Neuron (in vitro differentiated cells): ENCODE measurements at regions not wholly inside any gene's neighbourhood (a gene's known extent, or its start where the extent isn't known, plus 50 kb on each side); places are given as distances from the start of the nearest gene placed in this dataset.

ENCODE experiments used
- H2AFZ ChIP-seq: one replicate; pipeline ENCODE4 v1.6.1; 2013; ENCODE audit warnings: low read depth, mild to moderate bottlenecking, inconsistent platforms, low read length, moderate library complexity
- H3K27me3 ChIP-seq: one replicate; pipeline ENCODE4 v1.6.1; 2013; ENCODE audit warnings: low read length; ENCODE audit not compliant: insufficient read depth
- H3K36me3 ChIP-seq: one replicate; pipeline ENCODE4 v1.6.1; 2013; ENCODE audit warnings: low read length; ENCODE audit not compliant: insufficient read depth
- H3K4me1 ChIP-seq: one replicate; pipeline ENCODE4 v1.6.1; 2013; ENCODE audit warnings: low read length; ENCODE audit not compliant: insufficient read depth
- H3K4me3 ChIP-seq: 2 replicates; pipeline ENCODE4 v1.5.1; 2013; ENCODE audit warnings: mild to moderate bottlenecking, low read length, moderate library complexity
- H3K9me3 ChIP-seq: one replicate; pipeline ENCODE4 v1.6.1; 2013; ENCODE audit warnings: low read length

DNA sequence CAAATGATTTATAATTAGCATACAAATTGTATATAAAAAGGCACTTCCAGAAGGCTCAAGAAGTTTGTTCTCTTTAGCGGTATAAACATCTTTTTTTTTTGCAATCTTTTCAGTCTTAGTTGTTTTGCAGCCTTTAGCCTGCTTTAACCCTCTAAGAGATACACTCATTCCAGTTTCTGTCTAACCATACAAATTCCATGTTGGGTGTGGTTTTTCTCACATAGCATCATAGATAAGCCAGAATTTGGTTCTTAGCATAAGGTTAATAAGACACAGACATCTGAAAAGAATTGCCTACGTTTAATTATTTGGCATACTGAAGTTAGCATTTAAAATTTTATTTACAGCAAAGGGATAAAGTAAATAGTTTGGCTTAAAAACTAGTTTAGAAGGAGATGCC is 92.5 kb upstream of the NPVF start:
- Histone ChIP-seq H3K4me1 (no peaks in the 10 kb centered on the region), H3K36me3 (no peaks in the 10 kb centered on the region), H3K27me3 (no peaks in the 10 kb centered on the region)

DNA sequence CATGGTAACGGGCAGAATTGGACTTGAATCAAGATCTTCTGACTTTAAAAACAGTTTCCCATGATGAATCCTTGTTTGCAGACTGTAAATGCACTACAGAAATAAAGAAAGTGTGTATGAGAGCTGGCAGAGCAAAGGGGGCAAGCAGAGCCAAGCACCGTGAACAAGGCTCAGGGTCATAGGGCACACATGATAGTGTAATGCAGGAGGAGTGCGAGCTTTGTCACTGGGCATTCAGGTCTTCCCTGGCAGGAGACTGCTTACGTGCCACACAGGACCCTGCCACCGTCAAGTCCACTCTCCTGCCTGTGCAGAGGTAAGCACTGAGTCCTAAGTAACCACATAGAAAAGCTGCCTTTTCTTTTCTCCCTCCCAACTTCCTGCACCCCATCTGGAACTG is 93.1 kb upstream of the NPVF start:
- Histone ChIP-seq H3K27me3 (no peaks in the 10 kb centered on the region), H3K4me3 (no peak overlapping the region), H3K36me3 (no peaks in the 10 kb centered on the region), H3K9me3 (no peaks in the 10 kb centered on the region), H2AFZ (no peak overlapping the region), H3K4me1 (no peaks in the 10 kb centered on the region)

More for the DNA sequence above, 92.5 kb upstream of the NPVF start:
- H3K9me3 ChIP-seq: no peaks in the 10 kb centered on the region
- H2AFZ ChIP-seq: no peak overlapping the region
- no peak overlapping the region for H3K4me3 ChIP-seq

DNA sequence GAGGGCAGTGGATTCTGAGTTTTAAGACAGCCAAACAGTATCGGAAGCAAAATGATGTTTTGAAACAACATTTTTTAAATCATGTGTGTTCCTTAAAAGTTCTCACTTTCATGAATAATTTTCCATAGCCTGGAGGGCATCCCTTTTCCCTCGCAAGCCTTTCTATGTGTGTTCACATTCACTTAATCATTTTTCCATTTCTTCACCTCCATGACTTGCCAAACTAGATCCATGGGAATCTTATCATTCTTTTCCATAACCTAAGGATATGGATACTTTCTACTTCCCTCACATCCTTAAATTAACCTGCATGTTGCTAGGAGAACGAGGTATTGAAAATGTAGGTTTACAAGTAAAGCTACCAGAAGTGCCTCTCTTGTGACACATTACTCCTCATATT is 94.2 kb upstream of the NPVF start:
- no peaks in the 10 kb centered on the region for H3K36me3 ChIP-seq
- H3K27me3 ChIP-seq: no peaks in the 10 kb centered on the region
- peak overlapping the region; percentile 29 for H2AFZ ChIP-seq
- no peaks in the 10 kb centered on the region for H3K4me1 ChIP-seq
- no peaks in the 10 kb centered on the region for H3K9me3 ChIP-seq
- H3K4me3 ChIP-seq: no peak overlapping the region

DNA sequence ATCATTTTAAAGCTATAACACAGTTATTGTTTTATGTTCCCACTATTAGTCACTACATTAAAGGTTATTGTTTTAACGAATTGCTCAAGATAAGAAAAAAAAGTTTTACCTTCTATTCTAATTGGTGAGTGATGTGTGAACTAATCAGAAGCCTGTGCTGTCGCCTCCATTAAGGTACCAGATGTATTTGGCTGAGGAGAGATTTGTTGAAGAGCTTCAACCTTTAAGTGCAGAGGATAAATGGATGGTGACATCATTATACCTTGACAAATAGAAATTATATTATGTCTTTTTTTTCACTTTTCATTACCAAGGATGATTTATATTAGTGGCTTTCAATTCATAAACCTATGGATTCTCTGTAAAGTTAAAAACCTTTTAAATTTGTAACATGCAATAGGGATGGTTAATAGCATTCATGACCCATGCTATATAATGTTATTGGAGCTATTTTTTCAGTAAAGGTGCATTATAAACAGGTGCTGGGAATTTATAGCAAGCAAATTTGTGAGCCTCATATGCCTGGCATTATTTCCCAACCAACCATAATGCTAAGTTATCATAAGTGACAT is 97.0 kb upstream of the NPVF start:
- Histone ChIP-seq H3K9me3 (no peaks in the 10 kb centered on the region), H3K4me1 (no peaks in the 10 kb centered on the region), H3K27me3 (no peaks in the 10 kb centered on the region), H2AFZ (no peak overlapping the region), H3K36me3 (no peaks in the 10 kb centered on the region), H3K4me3 (no peak overlapping the region)

DNA sequence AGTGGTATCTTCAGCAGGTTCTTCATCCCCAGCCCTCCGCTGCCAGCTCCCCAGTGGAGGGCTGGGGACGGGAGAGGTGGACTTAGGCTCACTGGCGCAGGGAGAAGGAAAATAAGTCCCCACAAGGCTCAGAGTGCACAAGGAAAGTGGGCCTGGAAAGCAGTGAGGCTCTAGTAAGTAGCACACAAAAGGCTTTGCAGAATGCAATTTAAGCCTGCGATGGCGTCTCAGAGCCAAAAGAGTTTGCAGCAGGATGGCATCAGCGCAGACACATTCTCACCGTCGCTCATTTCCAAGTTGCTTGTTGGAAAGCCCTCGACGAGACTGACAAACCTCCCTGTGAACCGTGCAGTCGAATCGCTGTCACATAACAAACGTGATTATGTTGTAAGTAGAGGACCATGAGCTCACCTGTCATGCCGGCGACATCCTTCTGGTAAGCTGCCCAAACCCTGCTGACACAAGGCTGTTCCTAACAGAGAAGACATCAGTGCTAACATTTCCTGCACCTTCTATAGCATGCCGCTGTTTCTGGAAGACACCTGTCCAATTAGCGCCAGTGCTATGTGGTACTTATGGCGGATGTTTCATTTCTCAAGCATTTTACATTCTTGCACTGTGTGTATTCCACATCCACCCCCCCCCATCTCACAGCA is 98.3 kb upstream of the NPVF start:
- no peaks in the 10 kb centered on the region for H3K27me3 ChIP-seq
- no peak overlapping the region for H3K4me3 ChIP-seq
- no peaks in the 10 kb centered on the region for H3K4me1 ChIP-seq
- H3K36me3 ChIP-seq: no peaks in the 10 kb centered on the region
- H2AFZ ChIP-seq: no peak overlapping the region
- H3K9me3 ChIP-seq: no peaks in the 10 kb centered on the region

DNA sequence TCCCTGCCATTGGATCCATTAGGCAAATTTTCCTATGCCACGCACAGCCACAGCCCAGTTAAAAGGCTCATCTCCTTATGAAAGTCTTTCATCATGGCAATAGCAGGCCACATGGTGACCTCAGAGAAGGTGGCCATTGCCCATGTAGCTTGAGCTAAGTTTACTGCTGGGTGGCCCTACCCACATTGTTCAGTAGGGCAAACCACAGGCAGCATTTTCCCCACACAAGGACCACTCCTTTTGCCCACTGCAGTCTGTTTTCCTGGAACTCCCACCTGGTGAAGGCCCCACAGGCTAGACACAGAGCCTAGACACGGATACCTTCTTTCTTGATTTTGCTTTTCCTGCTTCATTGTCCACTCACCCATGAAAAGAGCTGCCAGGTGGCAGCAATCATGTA is 101.5 kb upstream of the NPVF start:
- Histone ChIP-seq H3K4me1 (peaks cover 2% of the 10 kb centered on the region), H3K4me3 (no peak overlapping the region), H2AFZ (no peak overlapping the region), H3K27me3 (no peaks in the 10 kb centered on the region), H3K36me3 (no peaks in the 10 kb centered on the region), H3K9me3 (no peaks in the 10 kb centered on the region)

DNA sequence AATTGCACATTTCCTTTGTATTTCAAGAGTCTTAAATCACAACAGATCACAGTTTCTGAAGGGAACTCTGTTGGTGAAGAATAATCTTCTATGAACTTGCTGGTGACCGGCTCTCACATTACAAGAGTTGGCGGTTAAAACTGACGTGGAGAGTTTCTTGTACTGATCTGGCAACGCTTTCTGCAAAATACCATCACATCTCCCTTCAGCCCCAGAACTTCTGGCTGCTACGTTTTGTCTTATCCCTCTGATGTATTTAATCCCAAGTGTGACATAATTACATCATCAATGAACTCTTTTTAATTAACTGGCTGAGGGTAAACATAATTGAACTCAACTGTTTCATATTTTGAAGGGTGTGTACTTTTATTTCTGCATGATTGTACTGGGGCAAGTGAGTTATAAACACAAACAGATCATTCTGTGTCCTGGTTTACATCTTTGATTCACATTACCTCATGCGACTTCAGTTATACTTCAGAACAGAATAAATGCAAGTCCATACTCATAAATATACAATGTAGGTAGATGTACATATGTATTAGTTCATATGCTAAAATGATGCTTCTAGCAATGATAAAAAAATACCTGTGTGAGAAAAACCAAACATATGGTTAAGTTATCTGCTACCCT is 105.1 kb upstream of the NPVF start:
- Histone ChIP-seq H3K9me3 (no peaks in the 10 kb centered on the region), H3K27me3 (no peaks in the 10 kb centered on the region), H3K4me1 (peaks cover 2% of the 10 kb centered on the region), H3K4me3 (no peak overlapping the region), H3K36me3 (no peaks in the 10 kb centered on the region), H2AFZ (no peak overlapping the region)

DNA sequence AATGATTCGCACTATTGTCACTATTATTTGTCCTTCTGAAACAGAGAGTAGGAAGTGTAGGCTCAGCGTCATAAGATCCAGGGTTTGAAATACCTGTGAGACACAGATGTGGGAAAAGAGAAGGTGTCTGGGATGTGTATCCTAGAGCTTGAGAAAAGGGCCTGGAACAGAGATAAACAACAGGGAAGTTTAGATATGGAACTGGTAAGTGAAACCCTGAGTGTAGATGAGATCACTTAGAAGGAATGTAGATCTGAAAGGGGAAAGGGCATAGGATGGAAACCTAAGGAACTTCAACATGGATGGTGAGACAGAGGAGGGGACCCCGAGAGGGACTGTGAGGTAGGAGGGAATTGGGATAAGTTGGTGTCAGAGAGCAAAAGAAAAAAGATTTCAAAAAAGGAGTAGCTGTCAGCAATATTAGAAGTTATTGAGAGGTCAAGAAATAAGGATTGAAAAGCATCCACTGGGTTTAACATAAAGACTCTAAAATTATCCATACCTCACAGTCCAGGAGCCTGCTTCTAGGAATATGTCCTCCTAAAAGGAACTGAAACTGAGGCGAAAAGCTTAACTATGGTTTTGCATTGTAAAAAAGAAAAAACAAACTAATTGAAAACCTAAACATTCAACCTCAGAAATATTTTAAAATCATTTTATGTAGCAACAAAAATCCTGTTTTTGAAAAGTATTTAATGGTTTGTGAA is 119.2 kb upstream of the NPVF start:
- H3K4me3 ChIP-seq: no peak overlapping the region
- H3K27me3 ChIP-seq: peaks cover 2% of the 10 kb centered on the region
- H3K9me3 ChIP-seq: no peaks in the 10 kb centered on the region
- H2AFZ ChIP-seq: no peak overlapping the region
- no peaks in the 10 kb centered on the region for H3K36me3 ChIP-seq
- peaks cover 6% of the 10 kb centered on the region for H3K4me1 ChIP-seq

DNA sequence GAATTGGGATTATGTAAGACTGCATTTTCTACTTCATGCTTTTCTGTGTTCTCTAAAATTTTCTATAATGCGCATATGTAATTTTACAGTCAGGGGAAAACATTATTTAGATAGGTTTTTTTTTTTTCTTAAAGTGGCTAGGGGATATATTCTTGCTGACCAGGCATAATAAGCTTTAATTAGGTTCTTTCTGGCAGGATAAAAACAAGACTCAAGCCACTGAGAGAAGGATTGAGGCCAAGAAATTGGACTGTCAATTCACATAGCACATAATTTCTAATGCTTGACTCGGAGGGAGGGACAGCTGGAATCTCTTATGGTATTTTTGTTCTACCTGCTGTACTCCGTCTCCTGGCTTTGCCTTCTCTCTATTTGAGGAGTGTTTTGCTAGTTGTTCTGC is 119.8 kb upstream of the NPVF start:
- Histone ChIP-seq H3K4me1 (peaks cover 6% of the 10 kb centered on the region), H3K4me3 (no peak overlapping the region), H3K27me3 (peaks cover 3% of the 10 kb centered on the region), H3K9me3 (no peaks in the 10 kb centered on the region), H3K36me3 (no peaks in the 10 kb centered on the region), H2AFZ (no peak overlapping the region)

DNA sequence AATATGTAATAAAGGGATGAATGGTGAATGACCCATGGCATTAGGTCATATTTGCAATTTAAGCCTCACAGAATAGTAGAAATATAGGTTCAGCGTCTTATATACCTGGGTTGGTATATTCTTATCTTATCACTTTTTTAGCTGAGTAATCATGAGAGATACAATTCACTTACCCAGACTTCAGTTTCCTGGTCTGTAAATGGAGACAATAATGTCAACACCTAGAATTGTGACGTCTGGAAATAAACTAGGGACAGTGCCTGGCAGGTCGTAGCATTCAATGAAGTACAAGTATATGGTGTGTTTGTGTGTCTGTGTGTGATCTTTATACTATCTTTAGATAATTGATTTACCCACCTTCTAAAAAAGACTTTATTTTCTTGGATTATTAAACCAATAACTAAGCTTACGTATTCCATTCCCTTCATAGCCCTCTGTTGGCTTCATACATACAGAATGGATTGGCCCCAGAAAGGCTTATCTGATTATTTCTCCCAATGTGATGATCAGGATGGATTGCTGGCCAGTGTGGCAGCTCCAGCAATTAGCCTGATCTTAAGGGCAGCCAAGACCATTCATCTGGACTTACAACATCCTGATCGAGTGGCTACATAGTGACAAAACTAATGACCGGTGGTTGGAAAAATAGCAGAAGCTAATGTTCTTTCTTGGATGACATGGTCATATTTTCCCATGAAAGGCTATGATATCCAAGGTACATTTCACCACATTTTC is 121.2 kb upstream of the NPVF start:
- Histone ChIP-seq H3K27me3 (peaks cover 3% of the 10 kb centered on the region), H3K9me3 (no peaks in the 10 kb centered on the region), H2AFZ (no peak overlapping the region), H3K4me3 (no peak overlapping the region), H3K36me3 (no peaks in the 10 kb centered on the region), H3K4me1 (peaks cover 6% of the 10 kb centered on the region)

DNA sequence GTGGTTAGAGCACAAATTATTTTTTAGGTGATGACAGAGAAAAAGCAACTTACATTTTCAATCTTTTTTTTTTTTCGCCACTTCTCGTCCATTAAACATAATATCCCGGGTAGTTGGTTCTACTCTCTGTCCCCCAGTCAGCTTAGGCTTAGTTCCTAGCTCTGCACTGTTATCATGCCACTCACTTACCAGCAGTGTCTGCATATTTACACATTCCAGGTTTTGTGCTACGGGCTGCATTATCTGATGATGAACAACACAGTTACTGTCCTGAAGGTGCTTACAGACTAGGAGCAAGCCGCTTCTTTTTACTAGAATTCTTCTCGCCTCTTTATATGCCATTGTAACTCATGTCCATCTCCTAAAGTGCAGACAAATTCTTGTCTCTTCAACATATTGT is 121.8 kb upstream of the NPVF start:
- H3K4me1 ChIP-seq: peaks cover 6% of the 10 kb centered on the region
- no peaks in the 10 kb centered on the region for H3K9me3 ChIP-seq
- no peak overlapping the region for H3K4me3 ChIP-seq
- peaks cover 3% of the 10 kb centered on the region for H3K27me3 ChIP-seq
- H2AFZ ChIP-seq: no peak overlapping the region
- no peaks in the 10 kb centered on the region for H3K36me3 ChIP-seq

DNA sequence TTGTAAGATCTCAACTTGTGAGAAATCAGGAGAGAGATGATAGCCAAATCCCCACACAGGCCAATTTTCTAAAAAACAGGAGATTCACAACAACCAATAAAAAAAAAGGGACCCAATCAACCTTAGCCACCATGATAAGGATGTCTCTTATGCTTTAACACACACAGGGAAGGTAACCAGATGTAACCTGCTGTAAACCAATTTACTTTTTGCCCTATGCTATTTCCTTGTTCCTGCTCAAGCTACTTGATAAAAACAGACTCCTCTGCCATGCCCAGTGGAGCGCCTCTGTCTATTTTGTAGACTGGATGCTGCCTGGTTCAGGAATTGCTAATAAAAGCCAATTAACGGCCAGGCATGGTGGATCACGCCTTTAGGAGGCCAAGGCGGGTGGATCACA is 123.5 kb upstream of the NPVF start:
- Histone ChIP-seq H3K36me3 (no peaks in the 10 kb centered on the region), H3K4me1 (peaks cover 6% of the 10 kb centered on the region), H3K9me3 (no peaks in the 10 kb centered on the region), H3K27me3 (peaks cover 3% of the 10 kb centered on the region), H3K4me3 (no peak overlapping the region), H2AFZ (no peak overlapping the region)

DNA sequence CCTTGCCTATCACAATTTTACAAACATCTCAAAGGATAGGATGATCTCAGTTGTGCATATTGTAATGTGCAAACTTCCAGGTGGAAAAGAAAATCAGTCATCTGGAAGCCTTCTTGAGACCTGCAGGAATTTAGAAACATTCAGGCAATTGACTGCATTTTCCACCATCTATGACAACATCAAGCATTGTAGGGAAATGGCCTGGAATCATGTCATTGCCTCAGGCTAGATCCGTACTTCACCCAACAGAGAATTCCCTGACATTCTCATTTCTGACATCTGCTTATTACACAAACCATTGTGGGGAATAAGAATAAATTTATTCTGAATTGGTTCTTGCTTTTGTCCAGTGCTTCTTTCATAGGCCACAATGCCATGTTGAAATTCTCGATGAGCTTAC is 124.9 kb upstream of the NPVF start:
- H3K27me3 ChIP-seq: peaks cover 3% of the 10 kb centered on the region

More for the DNA sequence above, 124.9 kb upstream of the NPVF start:
- Histone ChIP-seq H2AFZ (no peak overlapping the region), H3K4me3 (no peak overlapping the region), H3K36me3 (no peaks in the 10 kb centered on the region), H3K9me3 (no peaks in the 10 kb centered on the region), H3K4me1 (peaks cover 6% of the 10 kb centered on the region)
